IMR-90 (cell line): ENCODE measurements at regions not wholly inside any gene's neighbourhood (a gene's known extent, or its start where the extent isn't known, plus 50 kb on each side); places are given as distances from the start of the nearest gene placed in this dataset.

ENCODE experiments used
- ATAC-seq: fragments of 200-7000 bp; cut with Tn5 transposase; 2 replicates; pipeline ENCODE4 v1.9.1; 2020; ENCODE audit warnings: low read depth, mild to moderate bottlenecking, moderate library complexity
- BruUV-seq: library from RNA; stranded (reverse); fragments of 400-500 nt; replicated peaks from 2 replicates; lab custom pipeline; 2021; lab: Mats Ljungman, UMichigan
- CTCF ChIA-PET: fragments of 300-600 bp; formaldehyde crosslinking; extraction: SDS; loops from one replicate; lab custom pipeline; 2021; ENCODE audit warnings: antibody characterized with exemption; lab: Yijun Ruan, JAX
- POLR2A ChIA-PET: fragments of 300-600 bp; sonication (Branson Sonifier 250); formaldehyde crosslinking; loops from one replicate; lab custom pipeline; 2022; ENCODE audit warnings: antibody characterized with exemption; ENCODE audit not compliant: unreplicated experiment; lab: Charles Lee
- DNase-seq: peaks from one replicate; pipeline ENCODE4 v3.0.0; 2013
- H2AFZ ChIP-seq: replicated peaks from 2 replicates; pipeline ENCODE3; 2013; ENCODE audit warnings: low read length, mild to moderate bottlenecking; ENCODE audit not compliant: poor library complexity
- H2AK5ac ChIP-seq: 2 replicates; pipeline ENCODE4 v1.6.1; 2013; ENCODE audit warnings: low read depth, low read length, inconsistent platforms
- H2AK9ac ChIP-seq: replicated peaks from 2 replicates; pipeline ENCODE3; 2013; ENCODE audit warnings: mild to moderate bottlenecking, low read depth, low read length, moderate library complexity; ENCODE audit not compliant: poor library complexity
- H2BK120ac ChIP-seq: 2 replicates; pipeline ENCODE4 v1.6.1; 2013; ENCODE audit warnings: low read depth, low read length, inconsistent platforms
- H2BK15ac ChIP-seq: 3 replicates; pipeline ENCODE4 v1.6.1; 2013; ENCODE audit warnings: low read depth, low read length, inconsistent platforms
- H2BK20ac ChIP-seq: 2 replicates; pipeline ENCODE4 v1.6.1; 2013; ENCODE audit warnings: low read depth, mild to moderate bottlenecking, inconsistent platforms, low read length, moderate library complexity
- H2BK5ac ChIP-seq: 2 replicates; pipeline ENCODE4 v1.6.1; 2013; ENCODE audit warnings: mild to moderate bottlenecking, low read depth, low read length, inconsistent platforms; ENCODE audit not compliant: poor library complexity, severe bottlenecking
- H3K14ac ChIP-seq: replicated peaks from 2 replicates; pipeline ENCODE4 v1.6.1; 2013; ENCODE audit warnings: low read depth, low read length, inconsistent platforms
- H3K18ac ChIP-seq: 2 replicates; pipeline ENCODE4 v1.6.1; 2013; ENCODE audit warnings: low read depth, low read length, control low read depth
- H3K23ac ChIP-seq: 2 replicates; pipeline ENCODE4 v1.6.1; 2013; ENCODE audit warnings: low read depth, low read length, inconsistent platforms
- H3K27ac ChIP-seq: 2 replicates; pipeline ENCODE4 v1.5.1; 2013; ENCODE audit warnings: mild to moderate bottlenecking, control low read depth, low read length; ENCODE audit not compliant: insufficient read depth
- H3K27me3 ChIP-seq: 2 replicates; pipeline ENCODE4 v1.6.1; 2013; ENCODE audit warnings: low read length; ENCODE audit not compliant: control insufficient read depth, insufficient read depth
- H3K36me3 ChIP-seq: 2 replicates; pipeline ENCODE4 v1.6.1; 2013; ENCODE audit warnings: low read length, mixed read lengths; ENCODE audit not compliant: control insufficient read depth, insufficient read depth
- H3K4ac ChIP-seq: 2 replicates; pipeline ENCODE4 v1.6.1; 2013; ENCODE audit warnings: low read depth, low read length, inconsistent platforms
- H3K4me1 ChIP-seq: 2 replicates; pipeline ENCODE4 v1.6.1; 2013; ENCODE audit warnings: low read length, mixed read lengths; ENCODE audit not compliant: control insufficient read depth, insufficient read depth
- H3K4me2 ChIP-seq: 2 replicates; pipeline ENCODE4 v1.6.1; 2013; ENCODE audit warnings: low read depth, mild to moderate bottlenecking, control low read depth, low read length, moderate library complexity
- H3K4me3 ChIP-seq: 2 replicates; pipeline ENCODE4 v1.5.1; 2013; ENCODE audit warnings: low read depth, mild to moderate bottlenecking, control low read depth, low read length, moderate library complexity; ENCODE audit not compliant: insufficient read depth
- H3K56ac ChIP-seq: 2 replicates; pipeline ENCODE4 v1.6.1; 2013; ENCODE audit warnings: low read length, inconsistent platforms; ENCODE audit not compliant: insufficient read depth; ENCODE audit errors: extremely low read depth
- H3K79me1 ChIP-seq, 2 experiments: 2 replicates each; pipeline ENCODE4 v1.6.1; 2013; ENCODE audit warnings: low read length in 2 of 2, inconsistent platforms in 1 of 2, low read depth in 1 of 2
- H3K9ac ChIP-seq: 2 replicates; pipeline ENCODE4 v1.6.1; 2013; ENCODE audit warnings: low read depth, low read length, control low read depth
- H3K9me1 ChIP-seq: 2 replicates; pipeline ENCODE4 v1.6.1; 2013; ENCODE audit warnings: low read length, inconsistent platforms; ENCODE audit not compliant: insufficient read depth
- H3K9me3 ChIP-seq: 2 replicates; pipeline ENCODE4 v1.6.1; 2013; ENCODE audit warnings: low read length; ENCODE audit not compliant: control insufficient read depth, insufficient read depth
- H4K20me1 ChIP-seq: 2 replicates; pipeline ENCODE4 v1.6.1; 2013; ENCODE audit warnings: low read length, inconsistent platforms; ENCODE audit not compliant: insufficient read depth
- H4K5ac ChIP-seq: 2 replicates; pipeline ENCODE4 v1.6.1; 2013; ENCODE audit warnings: mild to moderate bottlenecking, low read depth, low read length, control low read depth
- H4K8ac ChIP-seq, 2 experiments: 2 replicates each; pipeline ENCODE4 v1.6.1; 2013; ENCODE audit warnings: low read depth in 2 of 2, low read length in 2 of 2, control low read depth in 1 of 2, inconsistent platforms in 1 of 2
- H4K91ac ChIP-seq: 2 replicates; pipeline ENCODE4 v1.6.1; 2013; ENCODE audit warnings: low read depth, low read length, inconsistent platforms; ENCODE audit not compliant: insufficient read depth
- BHLHE40 ChIP-seq: fragments of 150-350 bp; IDR thresholded peaks from 2 replicates; pipeline ENCODE4 v1.6.1; 2016; ENCODE audit warnings: mild to moderate bottlenecking, low read depth, low read length
- CEBPB ChIP-seq: IDR thresholded peaks from 2 replicates; pipeline ENCODE4 v1.6.1; 2012; ENCODE audit warnings: low read depth, low read length, improper control_type of control experiment
- CHD1 ChIP-seq: IDR thresholded peaks from 2 replicates; pipeline ENCODE4 v1.6.1; 2012; ENCODE audit warnings: low read depth, low read length, improper control_type of control experiment
- CTCF ChIP-seq: conservative IDR thresholded peaks from 2 replicates; pipeline ENCODE4 v1.5.1; 2012; ENCODE audit warnings: mild to moderate bottlenecking, low read depth, low read length, improper control_type of control experiment
- ELK1 ChIP-seq: fragments of 150-350 bp; IDR thresholded peaks from 2 replicates; pipeline ENCODE4 v1.6.1; 2016; ENCODE audit warnings: low read depth, mild to moderate bottlenecking, low read length, moderate library complexity, borderline replicate concordance
- FOS ChIP-seq: fragments of 150-350 bp; IDR thresholded peaks from 2 replicates; pipeline ENCODE4 v1.6.1; 2016; ENCODE audit warnings: low read depth, low read length
- MAFK ChIP-seq: IDR thresholded peaks from 2 replicates; pipeline ENCODE4 v1.6.1; 2012; ENCODE audit warnings: low read depth, low read length, improper control_type of control experiment
- MAZ ChIP-seq: IDR thresholded peaks from 2 replicates; pipeline ENCODE4 v1.6.1; 2012; ENCODE audit warnings: low read depth, mild to moderate bottlenecking, low read length, improper control_type of control experiment, moderate library complexity, borderline replicate concordance
- MXI1 ChIP-seq: IDR thresholded peaks from 2 replicates; pipeline ENCODE4 v1.6.1; 2012; ENCODE audit warnings: low read depth, mild to moderate bottlenecking, low read length, moderate library complexity, borderline replicate concordance
- NFE2L2 ChIP-seq: fragments of 150-350 bp; IDR thresholded peaks from 2 replicates; pipeline ENCODE4 v1.6.1; 2016; ENCODE audit warnings: low read depth, mild to moderate bottlenecking, low read length
- POLR2A ChIP-seq: IDR thresholded peaks from 2 replicates; pipeline ENCODE4 v1.6.1; 2012; ENCODE audit warnings: mild to moderate bottlenecking, low read depth, low read length
- RAD21 ChIP-seq: IDR thresholded peaks from 2 replicates; pipeline ENCODE4 v1.6.1; 2012; ENCODE audit warnings: low read length, improper control_type of control experiment
- RCOR1 ChIP-seq: IDR thresholded peaks from 2 replicates; pipeline ENCODE4 v1.6.1; 2012; ENCODE audit warnings: mild to moderate bottlenecking, low read length, improper control_type of control experiment; ENCODE audit not compliant: insufficient replicate concordance
- RFX5 ChIP-seq: IDR thresholded peaks from 2 replicates; pipeline ENCODE4 v1.8.0; 2012; ENCODE audit warnings: low read depth, mild to moderate bottlenecking, low read length, moderate library complexity
- SMC3 ChIP-seq: fragments of 150-350 bp; IDR thresholded peaks from 2 replicates; pipeline ENCODE4 v1.6.1; 2016; ENCODE audit warnings: low read depth, mild to moderate bottlenecking, antibody characterized with exemption, low read length, moderate library complexity
- USF2 ChIP-seq: fragments of 150-350 bp; IDR thresholded peaks from 2 replicates; pipeline ENCODE4 v1.6.1; 2017; ENCODE audit warnings: mild to moderate bottlenecking, antibody characterized with exemption, low read length, low read depth
- dilution Hi-C: fragments of 300-500 bp; cut with HindIII; formaldehyde crosslinking; loops from one replicate; pipeline ENCODE4 v1.14.3; 2018; ENCODE audit warnings: low sequenced_read_pairs; ENCODE audit not compliant: unreplicated experiment
- in situ Hi-C: fragments of 300-500 bp; cut with MboI; formaldehyde crosslinking; loops from 3 replicates; pipeline ENCODE4 v1.14.3; 2019; ENCODE audit warnings: low sequenced_read_pairs, inconsistent platforms, mixed read lengths
- intact Hi-C: fragments of 100-400 bp; cut with micrococcal nuclease; formaldehyde crosslinking; loops from 2 replicates; pipeline ENCODE4 v1.10.0; 2022

GRCh38 chr2:176399074-176399598 lies 129.9 kb downstream of the MTX2 start:
- Histone ChIP-seq H3K14ac (no peak overlapping the region), H2BK15ac (no peak overlapping the region), H3K4me1 (no peaks in the 10 kb centered on the region), H3K9ac (no peak overlapping the region), H3K9me3 (no peaks in the 10 kb centered on the region), H2BK20ac (no peak overlapping the region), H3K18ac (no peak overlapping the region), H3K27me3 (no peaks in the 10 kb centered on the region; the same call in 1 of the 2 replicates), H4K8ac (no peak overlapping the region), H2BK120ac (no peak overlapping the region), H3K79me1 (no peaks in the 10 kb centered on the region), H2AK9ac (no peak overlapping the region), H3K23ac (no peak overlapping the region), H3K4me3 (no peak overlapping the region), H3K4me2 (no peak overlapping the region), H3K27ac (no peak overlapping the region), H4K91ac (no peak overlapping the region), H2BK5ac (no peak overlapping the region), H3K9me1 (no peaks in the 10 kb centered on the region), H3K4ac (no peak overlapping the region), H4K20me1 (no peaks in the 10 kb centered on the region), H2AFZ (no peak overlapping the region), H3K36me3 (no peaks in the 10 kb centered on the region), H3K56ac (no peak overlapping the region), H2AK5ac (no peak overlapping the region), H4K5ac (no peak overlapping the region)
- ChIA-PET CTCF (no interaction called here), POLR2A (no interaction called here)
- dilution Hi-C loops (no loop called here), intact Hi-C loops (no loop called here), in situ Hi-C loops (no loop called here)
- DNase-seq (no peak), ATAC-seq (peak; percentile 29)
- no TSS peak for BruUV-seq
- TF ChIP-seq RFX5 (no peak), ELK1 (no peak), CTCF (no peak), USF2 (no peak), CHD1 (no peak), BHLHE40 (no peak), MAZ (no peak), MXI1 (no peak), NFE2L2 (no peak), RCOR1 (no peak), CEBPB (no peak), POLR2A (no peak), FOS (no peak), SMC3 (no peak), MAFK (no peak), RAD21 (no peak)
